ENCODE measurements at regions not wholly inside any gene's neighbourhood (a gene's known extent, or its start where the extent isn't known, plus 50 kb on each side); places are given as distances from the start of the nearest gene placed in this dataset.

GRCh38 chr11:15629690-15630321, 515.1 kb downstream of the INSC start:
- H3K27ac ChIP-seq (ENCODE audit: low read depth, low read length, poor library complexity, severe bottlenecking): no peak overlapping the region
- CTCF ChIA-PET: no interaction called here

DNA sequence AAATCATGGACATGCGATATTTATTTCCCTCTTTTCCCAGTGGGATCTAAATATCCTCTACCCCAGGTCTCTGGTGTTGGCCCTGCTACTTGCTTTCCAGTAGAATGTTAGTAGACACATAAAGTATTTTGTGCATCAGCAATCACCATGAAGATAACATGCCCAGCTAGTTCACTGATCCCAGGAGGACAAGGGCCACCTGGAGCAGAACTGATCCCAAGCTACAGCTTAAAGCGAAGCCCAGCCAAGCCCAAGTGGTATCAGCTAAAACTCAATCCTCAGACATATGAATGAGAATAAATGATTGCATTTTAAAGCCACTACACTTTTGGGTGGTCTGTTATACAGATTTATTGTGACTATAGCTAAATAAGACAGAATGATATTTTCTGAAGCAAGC, 516.2 kb downstream of the INSC start:
- intact Hi-C loops (cut with micrococcal nuclease; ENCODE audit: unreplicated experiment): no loop called here
- DNase-seq (ENCODE audit: low spot score): no peak
- BruUV-seq (replicated peaks): no TSS peak
- H3K4me3 ChIP-seq (ENCODE audit: low read depth, low read length, poor library complexity, severe bottlenecking): no peak overlapping the region
- H3K9me3 ChIP-seq (ENCODE audit: low read depth, low read length, poor library complexity, severe bottlenecking): no peaks in the 10 kb centered on the region
- ChIA-PET CTCF (no interaction called here), POLR2A (ENCODE audit: low non-redundant PET) (no interaction called here)
- TF ChIP-seq CTCF (conservative IDR thresholded peaks at IDR 0.05; ENCODE audit: low read depth, low read length) (no peak), EZH2 (IDR thresholded peaks at IDR 0.05; ENCODE audit: borderline replicate concordance, low read depth, low read length, poor library complexity, severe bottlenecking) (no peak)
- no peaks in the 10 kb centered on the region for H3K27me3 ChIP-seq (replicated peaks; ENCODE audit: insufficient read depth, low read depth, low read length, poor library complexity)
- no peaks in the 10 kb centered on the region for H3K36me3 ChIP-seq (ENCODE audit: insufficient read depth, low read length, poor library complexity, severe bottlenecking)
- no peaks in the 10 kb centered on the region for H3K4me1 ChIP-seq (ENCODE audit: insufficient read depth, low read length, poor library complexity, severe bottlenecking)
- H3K27ac ChIP-seq (ENCODE audit: low read depth, low read length, poor library complexity, severe bottlenecking): no peak overlapping the region

More at GRCh38 chr11:15629690-15630321, 515.1 kb downstream of the INSC start:
- no peaks in the 10 kb centered on the region for H3K4me1 ChIP-seq (ENCODE audit: insufficient read depth, low read length, poor library complexity, severe bottlenecking)
- BruUV-seq (replicated peaks): no TSS peak
- H3K4me3 ChIP-seq (ENCODE audit: low read depth, low read length, poor library complexity, severe bottlenecking): no peak overlapping the region
- H3K27me3 ChIP-seq (replicated peaks; ENCODE audit: insufficient read depth, low read depth, low read length, poor library complexity): no peaks in the 10 kb centered on the region
- intact Hi-C loops (cut with micrococcal nuclease; ENCODE audit: unreplicated experiment): no loop called here
- DNase-seq (ENCODE audit: low spot score): peak; percentile 43
- no peaks in the 10 kb centered on the region for H3K36me3 ChIP-seq (ENCODE audit: insufficient read depth, low read length, poor library complexity, severe bottlenecking)
- POLR2A ChIA-PET (ENCODE audit: low non-redundant PET): no interaction called here
- H3K9me3 ChIP-seq (ENCODE audit: low read depth, low read length, poor library complexity, severe bottlenecking): no peaks in the 10 kb centered on the region
- TF ChIP-seq CTCF (conservative IDR thresholded peaks at IDR 0.05; ENCODE audit: low read depth, low read length) (peak; percentile 57), EZH2 (IDR thresholded peaks at IDR 0.05; ENCODE audit: borderline replicate concordance, low read depth, low read length, poor library complexity, severe bottlenecking) (no peak)

DNA sequence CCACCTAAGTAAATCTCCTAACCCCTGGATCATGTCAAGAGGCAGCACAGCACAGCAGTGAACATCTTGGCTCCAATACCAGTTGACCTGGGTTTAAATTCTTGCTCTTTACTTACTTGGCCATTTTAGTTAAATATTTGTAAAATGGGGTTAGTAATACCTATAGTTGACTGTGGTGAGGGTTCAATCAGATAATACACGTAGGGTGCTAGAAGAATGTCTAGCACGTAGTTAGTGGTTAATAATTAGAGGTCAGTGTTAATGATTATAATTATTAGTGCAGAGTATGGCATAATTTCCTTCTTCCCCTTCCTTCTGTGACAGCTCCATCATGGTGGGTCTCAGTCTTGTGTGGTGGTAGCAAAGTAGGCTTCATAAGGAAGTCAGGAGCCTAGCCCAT, 520.8 kb downstream of the INSC start:
- Histone ChIP-seq H3K36me3 (ENCODE audit: insufficient read depth, low read length, poor library complexity, severe bottlenecking) (no peaks in the 10 kb centered on the region), H3K4me1 (ENCODE audit: insufficient read depth, low read length, poor library complexity, severe bottlenecking) (no peaks in the 10 kb centered on the region), H3K27ac (ENCODE audit: low read depth, low read length, poor library complexity, severe bottlenecking) (no peak overlapping the region), H3K4me3 (ENCODE audit: low read depth, low read length, poor library complexity, severe bottlenecking) (no peak overlapping the region), H3K27me3 (replicated peaks; ENCODE audit: insufficient read depth, low read depth, low read length, poor library complexity) (no peaks in the 10 kb centered on the region), H3K9me3 (ENCODE audit: low read depth, low read length, poor library complexity, severe bottlenecking) (no peaks in the 10 kb centered on the region)
- ChIA-PET CTCF (no interaction called here), POLR2A (ENCODE audit: low non-redundant PET) (no interaction called here)
- no peak for TF ChIP-seq EZH2 (IDR thresholded peaks at IDR 0.05; ENCODE audit: borderline replicate concordance, low read depth, low read length, poor library complexity, severe bottlenecking)
- no peak for TF ChIP-seq CTCF (conservative IDR thresholded peaks at IDR 0.05; ENCODE audit: low read depth, low read length)
- DNase-seq (ENCODE audit: low spot score): no peak
- intact Hi-C loops (cut with micrococcal nuclease; ENCODE audit: unreplicated experiment): no loop called here
- no TSS peak for BruUV-seq (replicated peaks)
